GM13977 (cell line): ENCODE measurements at regions not wholly inside any gene's neighbourhood (a gene's known extent, or its start where the extent isn't known, plus 50 kb on each side); places are given as distances from the start of the nearest gene placed in this dataset.

Experiments used
- DNase-seq: peaks from one replicate; pipeline ENCODE4 v3.0.0; 2012; ENCODE audit warnings: low spot score
- CTCF ChIP-seq: IDR thresholded peaks from 2 replicates; pipeline ENCODE4 v1.5.1; 2012; ENCODE audit warnings: mild to moderate bottlenecking, control low read depth; ENCODE audit not compliant: insufficient read depth; ENCODE audit errors: extremely low read depth, missing control alignments
- in situ Hi-C: fragments of 300-500 bp; cut with MboI; formaldehyde crosslinking; loops from one replicate; pipeline ENCODE4 v1.12.0; 2022; ENCODE audit warnings: low sequenced_read_pairs, low pct_unique_long_range_greater_than_20kb, mixed read lengths, inconsistent platforms; ENCODE audit not compliant: unreplicated experiment

DNA sequence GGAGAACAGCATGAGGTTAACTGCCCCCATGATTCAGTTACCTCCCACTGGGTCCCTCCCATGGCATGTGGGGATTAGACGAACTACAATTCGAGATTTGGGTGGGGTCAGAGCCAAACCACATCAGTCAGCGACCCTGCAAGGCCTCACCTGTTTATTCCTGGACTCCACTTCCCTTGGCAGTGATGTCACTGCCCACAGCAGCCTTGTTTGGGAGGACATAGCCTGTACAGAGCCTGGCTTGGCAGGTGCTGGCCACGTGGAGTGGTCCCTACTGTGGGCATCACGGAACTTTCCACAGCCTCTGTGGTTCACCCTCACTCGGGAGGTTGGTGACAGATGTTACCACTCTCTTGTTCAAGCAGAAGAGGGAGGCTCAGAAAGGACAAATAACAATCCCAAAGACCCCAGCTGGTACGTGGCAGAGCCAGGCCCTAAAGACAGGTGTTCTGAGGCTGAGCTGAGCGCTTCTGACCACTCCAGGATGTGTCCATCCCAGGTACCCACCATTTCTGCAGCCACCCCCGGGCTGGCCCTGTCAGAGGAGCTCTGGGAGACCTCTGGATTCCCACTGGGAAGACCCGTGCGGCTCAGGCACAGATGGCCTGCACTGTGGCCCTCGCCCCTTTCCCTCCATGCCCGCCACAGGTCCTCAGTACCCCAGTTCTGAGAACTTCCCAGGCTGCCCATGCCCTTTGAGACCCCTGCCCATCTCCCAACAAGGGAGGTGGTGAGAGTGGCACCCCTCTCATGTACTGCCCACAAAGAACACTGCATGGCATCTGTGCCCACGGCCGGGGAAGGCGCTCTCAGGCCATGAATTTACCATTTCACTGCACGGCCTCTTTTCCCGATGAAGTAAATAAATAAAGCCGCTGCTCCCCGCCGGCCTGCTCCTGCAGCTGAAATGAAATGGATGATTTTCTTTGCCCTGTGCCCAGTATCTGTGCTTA is 605.8 kb downstream of the TBC1D22A start:
- in situ Hi-C loops = no loop called here
- no peak for TF ChIP-seq CTCF
- no peak for DNase-seq

DNA sequence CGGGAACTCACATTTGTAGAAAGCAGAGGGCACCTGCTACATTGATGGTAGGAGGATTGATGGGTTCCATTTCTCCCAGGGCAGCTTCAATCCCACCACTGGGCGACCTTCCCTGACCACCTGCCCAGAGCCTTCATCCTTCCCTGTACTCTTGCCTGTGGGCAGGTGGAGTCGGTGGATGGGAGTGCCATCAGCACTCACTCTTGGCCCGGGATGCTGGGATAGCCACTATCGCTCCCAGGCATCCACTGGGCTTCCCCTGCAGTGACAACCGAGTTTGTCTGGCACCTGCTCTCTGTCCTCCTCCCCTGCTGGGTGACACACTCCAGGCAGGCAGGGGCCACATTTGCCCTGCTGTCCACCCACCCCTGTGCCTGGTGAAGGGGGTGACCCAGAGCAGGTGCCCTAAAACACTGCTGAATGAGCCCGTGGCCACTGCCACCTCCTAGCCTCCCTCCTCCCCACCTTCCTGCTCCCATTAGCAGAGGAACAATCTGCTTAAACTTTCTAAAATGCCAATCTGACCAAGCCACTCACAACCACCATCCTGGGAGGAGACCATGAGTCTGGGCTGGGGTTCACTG is 604.7 kb downstream of the TBC1D22A start:
- no peak for TF ChIP-seq CTCF
- in situ Hi-C loops = no loop called here

DNA sequence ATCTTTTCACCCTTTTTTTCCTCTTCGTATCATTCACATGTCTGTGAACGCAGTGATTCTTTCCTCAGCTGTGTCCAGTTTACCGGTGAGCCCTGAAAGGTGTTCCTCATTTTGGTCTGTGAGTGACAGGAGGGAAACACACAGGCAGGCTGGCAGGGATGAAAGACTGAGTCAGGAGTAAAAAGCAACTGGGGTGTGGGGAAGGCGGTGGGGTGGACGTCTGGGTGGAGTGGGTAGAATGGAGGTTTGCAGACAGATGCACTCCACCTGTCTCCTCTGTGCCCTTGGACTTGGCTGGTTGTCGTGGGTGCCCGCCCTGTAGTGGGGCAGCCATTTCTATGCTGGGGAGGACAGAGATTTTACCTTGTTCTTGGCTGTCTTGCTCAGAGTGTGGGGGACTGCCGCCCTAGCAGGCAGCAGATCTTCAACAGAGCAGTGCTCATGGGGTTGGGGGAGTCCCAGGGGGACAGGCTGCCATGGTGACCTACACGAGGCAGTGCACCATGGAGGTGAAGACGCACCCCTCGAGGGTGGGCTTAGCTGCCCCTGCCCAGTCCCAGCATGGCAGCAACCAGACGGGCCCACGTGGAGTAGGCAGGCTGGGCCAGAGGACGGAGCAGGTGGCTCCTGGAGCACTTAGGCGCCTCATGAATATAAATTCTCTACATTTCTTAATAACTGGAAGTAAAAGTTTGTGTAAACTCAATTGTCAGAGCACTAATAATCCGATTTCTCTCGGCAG is 603.7 kb downstream of the TBC1D22A start:
- no peak for TF ChIP-seq CTCF
- DNase-seq = no peak
- in situ Hi-C loops = no loop called here

More for the DNA sequence above, 604.7 kb downstream of the TBC1D22A start:
- no peak for DNase-seq

- in situ Hi-C loops = no loop called here
- no peak for TF ChIP-seq CTCF
- DNase-seq = no peak
These were observed 598.8 kb downstream of the TBC1D22A start for GRCh38 chr22:47361247-47361646.

DNA sequence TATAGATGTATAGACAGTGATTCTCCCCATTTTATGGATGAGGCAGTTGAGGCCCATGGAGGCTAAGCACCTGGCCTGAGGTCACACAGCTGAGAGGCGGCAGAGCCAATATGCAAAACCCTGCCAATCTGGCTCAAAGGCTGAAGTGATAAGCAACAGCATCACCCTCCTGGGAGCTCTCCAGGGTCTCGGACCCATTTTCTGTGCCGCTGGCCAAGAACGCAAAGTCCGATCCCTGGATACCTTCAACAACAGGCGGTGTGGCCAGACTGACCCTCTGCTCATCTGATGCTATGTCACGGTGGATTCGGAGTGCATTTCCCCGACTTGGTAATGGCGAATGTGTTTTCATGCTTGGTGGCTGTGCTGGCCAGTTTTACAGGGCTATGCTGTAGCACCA is 595.0 kb downstream of the TBC1D22A start:
- in situ Hi-C loops = no loop called here
- no peak for TF ChIP-seq CTCF
- no peak for DNase-seq

GRCh38 chr22:47357086-47357485 is 594.6 kb downstream of the TBC1D22A start:
- in situ Hi-C loops = no loop called here
- no peak for TF ChIP-seq CTCF
- DNase-seq = no peak
